ENCODE measurements at regions not wholly inside any gene's neighbourhood (a gene's known extent, or its start where the extent isn't known, plus 50 kb on each side); places are given as distances from the start of the nearest gene placed in this dataset.

DNA sequence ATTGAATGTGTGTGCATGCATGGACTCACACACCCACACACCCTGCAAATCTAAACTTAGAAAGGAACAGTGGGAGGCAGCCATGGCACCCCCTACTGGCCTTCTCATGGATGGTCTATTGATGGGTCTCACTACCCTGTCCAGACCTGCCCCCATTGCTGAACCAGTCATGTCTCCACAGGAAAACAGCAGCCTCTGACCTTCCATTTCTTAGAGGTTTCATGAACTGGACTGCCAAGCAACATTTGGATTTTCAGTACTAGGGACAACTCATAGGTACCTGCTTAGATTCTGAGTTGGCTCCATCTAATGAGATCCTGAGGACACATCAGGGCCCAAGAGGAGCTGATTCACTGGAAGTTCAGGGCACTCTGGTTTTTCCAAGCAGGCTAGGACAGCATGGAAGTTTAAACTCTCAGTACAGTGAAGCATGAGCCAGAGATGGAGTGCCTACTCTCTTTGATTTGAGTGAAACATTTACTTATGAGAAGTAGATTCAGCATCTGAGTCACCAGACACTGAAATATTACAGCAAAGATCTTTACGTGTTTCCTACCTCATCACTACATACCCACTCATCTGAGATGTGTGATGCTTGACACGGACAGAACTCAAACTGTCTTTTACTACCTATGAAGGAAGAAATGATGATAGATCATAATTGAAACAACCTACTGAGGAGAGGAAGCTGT, 98.9 kb upstream of the PLEKHG7 start:
- no peak overlapping the region for H3K27ac ChIP-seq
- WGBS: 84% methylated on average over 2 of the region's 2 CpGs
- no peaks in the 10 kb centered on the region for H3K4me1 ChIP-seq (replicated peaks)
- no peak for TF ChIP-seq POLR2A (IDR thresholded peaks at IDR 0.05)
- no peaks in the 10 kb centered on the region for H3K36me3 ChIP-seq
- intact Hi-C loops (cut with DNase I): no loop called here
- DNase-seq (ENCODE audit: low spot score): no peak
- H3K9me3 ChIP-seq: no peaks in the 10 kb centered on the region
- H3K4me3 ChIP-seq: no peak overlapping the region
- H3K27me3 ChIP-seq (replicated peaks; ENCODE audit: insufficient read depth): no peaks in the 10 kb centered on the region

DNA sequence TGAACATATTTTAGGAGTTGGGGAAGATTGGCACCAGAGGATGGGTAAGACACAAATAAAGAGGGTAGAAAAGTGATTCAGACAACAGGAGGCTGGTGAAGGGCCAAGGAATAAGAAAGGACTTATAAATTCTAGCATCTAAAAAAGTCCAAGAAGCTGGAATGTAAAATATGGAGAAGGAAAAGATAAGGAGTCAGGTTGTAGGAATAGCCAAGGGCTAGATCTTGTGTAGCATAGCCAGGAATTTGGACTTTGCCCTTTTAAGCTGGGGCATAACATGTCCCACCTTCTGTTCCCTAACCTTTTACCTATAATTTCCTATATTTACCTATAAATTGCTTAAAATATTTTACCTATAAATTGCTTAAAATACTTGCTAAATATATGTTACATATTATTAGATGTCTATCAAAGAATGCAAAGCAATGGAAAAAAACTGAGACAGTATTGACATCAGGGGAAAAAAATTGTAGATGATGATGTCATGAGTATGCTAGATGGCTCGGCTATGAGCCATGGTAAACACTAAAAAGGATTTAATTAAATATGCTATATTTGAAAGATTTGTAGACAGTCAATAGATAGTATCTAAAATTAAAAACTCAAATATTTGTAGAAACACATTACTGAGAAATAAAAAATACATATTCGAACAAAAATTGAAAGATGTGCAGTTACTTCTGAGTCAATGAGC, 99.7 kb upstream of the PLEKHG7 start:
- DNase-seq (ENCODE audit: low spot score): no peak
- Histone ChIP-seq H3K4me1 (replicated peaks) (no peaks in the 10 kb centered on the region), H3K27ac (no peak overlapping the region), H3K27me3 (replicated peaks; ENCODE audit: insufficient read depth) (no peaks in the 10 kb centered on the region), H3K36me3 (no peaks in the 10 kb centered on the region), H3K4me3 (no peak overlapping the region), H3K9me3 (no peaks in the 10 kb centered on the region)
- 65% methylated on average over 2 of the region's 2 CpGs for WGBS
- TF ChIP-seq, protein P1, sequence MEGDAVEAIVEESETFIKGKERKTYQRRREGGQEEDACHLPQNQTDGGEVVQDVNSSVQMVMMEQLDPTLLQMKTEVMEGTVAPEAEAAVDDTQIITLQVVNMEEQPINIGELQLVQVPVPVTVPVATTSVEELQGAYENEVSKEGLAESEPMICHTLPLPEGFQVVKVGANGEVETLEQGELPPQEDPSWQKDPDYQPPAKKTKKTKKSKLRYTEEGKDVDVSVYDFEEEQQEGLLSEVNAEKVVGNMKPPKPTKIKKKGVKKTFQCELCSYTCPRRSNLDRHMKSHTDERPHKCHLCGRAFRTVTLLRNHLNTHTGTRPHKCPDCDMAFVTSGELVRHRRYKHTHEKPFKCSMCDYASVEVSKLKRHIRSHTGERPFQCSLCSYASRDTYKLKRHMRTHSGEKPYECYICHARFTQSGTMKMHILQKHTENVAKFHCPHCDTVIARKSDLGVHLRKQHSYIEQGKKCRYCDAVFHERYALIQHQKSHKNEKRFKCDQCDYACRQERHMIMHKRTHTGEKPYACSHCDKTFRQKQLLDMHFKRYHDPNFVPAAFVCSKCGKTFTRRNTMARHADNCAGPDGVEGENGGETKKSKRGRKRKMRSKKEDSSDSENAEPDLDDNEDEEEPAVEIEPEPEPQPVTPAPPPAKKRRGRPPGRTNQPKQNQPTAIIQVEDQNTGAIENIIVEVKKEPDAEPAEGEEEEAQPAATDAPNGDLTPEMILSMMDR (IDR thresholded peaks at IDR 0.05): no peak
- TF ChIP-seq POLR2AphosphoS5 (IDR thresholded peaks at IDR 0.05): no peak
- TF ChIP-seq POLR2A (IDR thresholded peaks at IDR 0.05): no peak
- intact Hi-C loops (cut with DNase I): no loop called here

DNA sequence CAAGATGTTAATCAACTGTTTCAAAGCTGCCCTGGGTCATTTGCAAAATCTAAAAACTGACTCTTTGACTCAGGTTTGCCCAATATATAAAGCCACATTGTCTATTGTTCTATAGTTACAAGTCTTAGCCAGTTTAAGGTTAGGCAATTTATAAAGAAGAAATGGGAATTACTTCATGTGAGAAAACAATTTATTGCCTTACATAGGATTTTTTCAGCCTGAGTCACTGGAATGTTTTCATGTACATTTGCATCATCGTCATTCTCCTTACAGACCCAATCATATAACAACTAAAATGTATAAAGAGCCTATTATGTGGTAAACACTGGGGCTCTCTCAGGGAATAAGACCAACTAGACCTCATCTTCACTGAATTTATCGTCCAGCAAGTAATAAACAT, 100.3 kb upstream of the PLEKHG7 start:
- no peak overlapping the region for H3K4me3 ChIP-seq
- H3K27ac ChIP-seq: no peak overlapping the region
- no peaks in the 10 kb centered on the region for H3K36me3 ChIP-seq
- intact Hi-C loops (cut with DNase I): no loop called here
- no peaks in the 10 kb centered on the region for H3K9me3 ChIP-seq
- H3K27me3 ChIP-seq (replicated peaks; ENCODE audit: insufficient read depth): no peaks in the 10 kb centered on the region
- no peak for DNase-seq (ENCODE audit: low spot score)
- WGBS: 56% methylated on average over 2 of the region's 2 CpGs
- no peak for TF ChIP-seq POLR2A (IDR thresholded peaks at IDR 0.05)
- TF ChIP-seq, protein P1 (IDR thresholded peaks at IDR 0.05): no peak
- no peak for TF ChIP-seq POLR2AphosphoS5 (IDR thresholded peaks at IDR 0.05)
- no peaks in the 10 kb centered on the region for H3K4me1 ChIP-seq (replicated peaks)

DNA sequence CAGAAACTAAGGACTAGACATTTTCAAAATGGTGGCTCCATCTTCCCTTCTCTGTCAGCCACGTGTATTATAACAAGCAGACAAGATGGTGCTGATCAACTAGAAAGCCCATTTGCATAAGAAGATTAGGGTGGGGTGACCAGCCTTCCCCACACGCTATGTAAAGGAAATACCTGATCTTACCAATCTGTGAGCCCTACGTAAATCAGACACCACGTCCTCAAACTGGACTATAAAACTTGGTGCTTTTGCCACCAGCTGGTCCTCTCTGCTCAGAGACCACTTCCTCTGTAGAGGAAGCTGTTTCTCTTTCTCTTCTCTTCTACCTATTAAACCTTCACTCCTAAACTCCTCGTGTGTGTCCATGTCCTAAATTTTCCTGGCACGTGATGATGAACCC, 101.1 kb upstream of the PLEKHG7 start:
- no peaks in the 10 kb centered on the region for H3K27me3 ChIP-seq (replicated peaks; ENCODE audit: insufficient read depth)
- H3K4me1 ChIP-seq (replicated peaks): no peaks in the 10 kb centered on the region
- no peak for DNase-seq (ENCODE audit: low spot score)
- no peak for TF ChIP-seq POLR2A (IDR thresholded peaks at IDR 0.05)
- TF ChIP-seq, protein P1 (IDR thresholded peaks at IDR 0.05): no peak
- no peak for TF ChIP-seq POLR2AphosphoS5 (IDR thresholded peaks at IDR 0.05)
- H3K4me3 ChIP-seq: no peak overlapping the region
- H3K36me3 ChIP-seq: no peaks in the 10 kb centered on the region
- H3K9me3 ChIP-seq: no peaks in the 10 kb centered on the region
- intact Hi-C loops (cut with DNase I): no loop called here
- 79% methylated on average over 6 of the region's 6 CpGs for WGBS
- H3K27ac ChIP-seq: no peak overlapping the region

DNA sequence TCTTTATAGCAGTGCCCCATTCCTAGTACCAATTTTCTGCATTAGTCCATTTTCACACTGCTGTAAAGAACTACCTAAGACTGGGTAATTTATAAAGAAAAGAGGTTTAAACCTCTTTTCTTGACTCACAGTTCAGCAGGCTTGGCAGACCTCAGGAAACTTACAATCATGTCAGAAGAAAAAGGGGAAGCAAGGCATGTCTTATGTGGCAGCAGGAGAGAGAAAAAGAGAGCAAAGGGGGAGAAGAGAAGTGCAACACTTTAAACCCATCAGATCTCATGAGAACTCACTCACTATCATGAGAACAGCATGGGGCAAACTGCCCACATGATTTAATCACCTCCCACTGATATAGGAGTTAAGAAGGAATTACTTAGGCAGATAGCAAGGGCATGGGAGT, 101.6 kb upstream of the PLEKHG7 start:
- intact Hi-C loops (cut with DNase I): no loop called here
- Histone ChIP-seq H3K27me3 (replicated peaks; ENCODE audit: insufficient read depth) (no peaks in the 10 kb centered on the region), H3K4me1 (replicated peaks) (no peaks in the 10 kb centered on the region), H3K4me3 (no peak overlapping the region), H3K36me3 (no peaks in the 10 kb centered on the region), H3K9me3 (no peaks in the 10 kb centered on the region), H3K27ac (no peak overlapping the region)
- TF ChIP-seq POLR2A (IDR thresholded peaks at IDR 0.05) (no peak), POLR2AphosphoS5 (IDR thresholded peaks at IDR 0.05) (no peak)
- TF ChIP-seq, protein P1 (IDR thresholded peaks at IDR 0.05): no peak
- DNase-seq (ENCODE audit: low spot score): no peak
